SK-N-SH treated with all-trans-retinoic acid at 6 μM for 48 hours (cell line): ENCODE measurements at regions not wholly inside any gene's neighbourhood (a gene's known extent, or its start where the extent isn't known, plus 50 kb on each side); places are given as distances from the start of the nearest gene placed in this dataset.

Source experiments
- ATAC-seq: fragments of 200-7000 bp; cut with Tn5 transposase; 3 replicates; pipeline ENCODE4 v1.9.1; 2020; ENCODE audit warnings: mild to moderate bottlenecking, moderate library complexity
- ARNTL ChIP-seq: fragments of 450-650 bp; formaldehyde crosslinking; IDR thresholded peaks from 2 replicates; pipeline ENCODE4 v1.5.0; 2020; ENCODE audit warnings: low read depth, mild to moderate bottlenecking, moderate library complexity, borderline replicate concordance
- BACH2 ChIP-seq: fragments of 250-450 bp; sonication (Bioruptor Pico); IDR thresholded peaks from 2 replicates; pipeline ENCODE4 v1.9.0; 2021; ENCODE audit warnings: mild to moderate bottlenecking, borderline replicate concordance
- CSDC2 ChIP-seq: fragments of 250-450 bp; sonication (Bioruptor Pico); IDR thresholded peaks from 2 replicates; pipeline ENCODE4 v1.5.0; 2020; ENCODE audit warnings: mild to moderate bottlenecking, moderate library complexity
- ESRRG ChIP-seq: fragments of 250-450 bp; sonication (Bioruptor Pico); IDR thresholded peaks from 2 replicates; pipeline ENCODE4 v1.6.1; 2021; ENCODE audit warnings: mild to moderate bottlenecking
- GLIS3 ChIP-seq: fragments of 250-450 bp; sonication (Bioruptor Pico); IDR thresholded peaks from 2 replicates; pipeline ENCODE4 v1.5.0; 2020; ENCODE audit warnings: mild to moderate bottlenecking, moderate library complexity
- ISL1 ChIP-seq: fragments of 250-450 bp; sonication (Bioruptor Pico); IDR thresholded peaks from 2 replicates; pipeline ENCODE4 v2.1.2; 2022; ENCODE audit warnings: mild to moderate bottlenecking, moderate library complexity
- OSR1 ChIP-seq: fragments of 250-450 bp; sonication (Bioruptor Pico); IDR thresholded peaks from 2 replicates; pipeline ENCODE4 v1.8.0; 2022; ENCODE audit warnings: moderate library complexity, mild to moderate bottlenecking, inconsistent platforms
- PPARA ChIP-seq: fragments of 250-450 bp; sonication (Bioruptor Pico); IDR thresholded peaks from 2 replicates; pipeline ENCODE4 v1.5.0; 2020; ENCODE audit warnings: mild to moderate bottlenecking, borderline replicate concordance
- RARB ChIP-seq: fragments of 250-450 bp; sonication (Bioruptor Pico); IDR thresholded peaks from 2 replicates; pipeline ENCODE4 v1.8.0; 2021; ENCODE audit warnings: mild to moderate bottlenecking, moderate library complexity
- SNAI2 ChIP-seq: fragments of 250-450 bp; sonication (Bioruptor Pico); IDR thresholded peaks from 2 replicates; pipeline ENCODE4 v1.5.0; 2020; ENCODE audit warnings: mild to moderate bottlenecking, moderate library complexity
- TCF4 ChIP-seq: fragments of 250-450 bp; sonication (Bioruptor Pico); IDR thresholded peaks from 2 replicates; pipeline ENCODE4 v1.8.0; 2021; ENCODE audit warnings: mild to moderate bottlenecking, moderate library complexity, borderline replicate concordance
- TOX ChIP-seq: fragments of 250-450 bp; sonication (Bioruptor Pico); IDR thresholded peaks from 2 replicates; pipeline ENCODE4 v1.8.0; 2021; ENCODE audit warnings: mild to moderate bottlenecking, moderate library complexity, borderline replicate concordance
- ZC3H10 ChIP-seq: fragments of 250-450 bp; sonication (Bioruptor Pico); IDR thresholded peaks from 2 replicates; pipeline ENCODE4 v1.5.1; 2021; ENCODE audit warnings: mild to moderate bottlenecking, moderate library complexity
- ZFP3 ChIP-seq: fragments of 250-450 bp; sonication (Bioruptor Pico); IDR thresholded peaks from 2 replicates; pipeline ENCODE4 v1.5.0; 2020; ENCODE audit warnings: mild to moderate bottlenecking, moderate library complexity
- ZFP30 ChIP-seq: fragments of 450-650 bp; formaldehyde crosslinking; IDR thresholded peaks from 2 replicates; pipeline ENCODE4 v1.5.0; 2022; ENCODE audit warnings: mild to moderate bottlenecking, moderate library complexity
- ZNF70 ChIP-seq: fragments of 450-650 bp; formaldehyde crosslinking; IDR thresholded peaks from 2 replicates; pipeline ENCODE4 v1.5.0; 2020; ENCODE audit warnings: mild to moderate bottlenecking, moderate library complexity
- ZNF8 ChIP-seq: fragments of 450-650 bp; formaldehyde crosslinking; IDR thresholded peaks from 2 replicates; pipeline ENCODE4 v1.5.0; 2020; ENCODE audit warnings: mild to moderate bottlenecking, moderate library complexity
- TF ChIP-seq, protein P1 (sequence below): fragments of 250-450 bp; sonication (Bioruptor Pico); IDR thresholded peaks from 2 replicates; pipeline ENCODE4 v1.8.0; 2020; ENCODE audit warnings: mild to moderate bottlenecking, moderate library complexity, borderline replicate concordance
- TF ChIP-seq, protein P2 (sequence below): fragments of 250-450 bp; sonication (Bioruptor Pico); IDR thresholded peaks from 2 replicates; pipeline ENCODE4 v1.5.1; 2020; ENCODE audit warnings: low read depth, mild to moderate bottlenecking, moderate library complexity
- TF ChIP-seq, protein P3 (sequence below): fragments of 250-450 bp; sonication (Bioruptor Pico); IDR thresholded peaks from 2 replicates; pipeline ENCODE4 v1.5.1; 2021; ENCODE audit warnings: mild to moderate bottlenecking, moderate library complexity
- TF ChIP-seq, protein P4 (sequence below): fragments of 250-450 bp; sonication (Bioruptor Pico); IDR thresholded peaks from 2 replicates; pipeline ENCODE4 v1.8.0; 2021; ENCODE audit warnings: low read depth, mild to moderate bottlenecking, moderate library complexity, borderline replicate concordance
- TF ChIP-seq, protein P5 (sequence below): fragments of 250-450 bp; sonication (Bioruptor Pico); IDR thresholded peaks from 2 replicates; pipeline ENCODE4 v1.5.0; 2020; ENCODE audit warnings: mild to moderate bottlenecking, moderate library complexity

DNA sequence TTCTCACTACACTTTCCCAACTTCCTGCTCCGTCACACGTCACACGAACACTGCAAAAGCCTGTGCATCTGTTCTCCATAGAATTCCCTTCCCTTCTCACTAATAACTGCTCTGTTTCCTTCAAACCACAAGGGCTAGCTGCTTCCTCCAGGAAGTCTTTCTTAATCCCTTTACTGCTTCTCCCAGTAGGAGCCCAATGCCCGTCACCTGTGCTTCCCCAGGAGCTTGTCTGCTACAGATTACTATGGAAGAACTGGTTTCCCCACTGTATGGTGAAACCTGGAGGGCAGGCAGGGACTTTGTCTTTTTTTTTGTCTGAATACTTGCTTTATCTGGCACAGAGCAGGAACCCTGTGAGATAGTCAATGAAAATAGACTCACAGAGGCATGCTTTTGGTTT is 444.7 kb upstream of the MAP3K7 start:
- ATAC-seq: no peak
- TF ChIP-seq ISL1: no peak
- TF ChIP-seq RARB: no peak
- TF ChIP-seq, protein P1, sequence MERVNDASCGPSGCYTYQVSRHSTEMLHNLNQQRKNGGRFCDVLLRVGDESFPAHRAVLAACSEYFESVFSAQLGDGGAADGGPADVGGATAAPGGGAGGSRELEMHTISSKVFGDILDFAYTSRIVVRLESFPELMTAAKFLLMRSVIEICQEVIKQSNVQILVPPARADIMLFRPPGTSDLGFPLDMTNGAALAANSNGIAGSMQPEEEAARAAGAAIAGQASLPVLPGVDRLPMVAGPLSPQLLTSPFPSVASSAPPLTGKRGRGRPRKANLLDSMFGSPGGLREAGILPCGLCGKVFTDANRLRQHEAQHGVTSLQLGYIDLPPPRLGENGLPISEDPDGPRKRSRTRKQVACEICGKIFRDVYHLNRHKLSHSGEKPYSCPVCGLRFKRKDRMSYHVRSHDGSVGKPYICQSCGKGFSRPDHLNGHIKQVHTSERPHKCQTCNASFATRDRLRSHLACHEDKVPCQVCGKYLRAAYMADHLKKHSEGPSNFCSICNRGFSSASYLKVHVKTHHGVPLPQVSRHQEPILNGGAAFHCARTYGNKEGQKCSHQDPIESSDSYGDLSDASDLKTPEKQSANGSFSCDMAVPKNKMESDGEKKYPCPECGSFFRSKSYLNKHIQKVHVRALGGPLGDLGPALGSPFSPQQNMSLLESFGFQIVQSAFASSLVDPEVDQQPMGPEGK (CRISPR knock-in tag): no peak
- no peak for TF ChIP-seq TCF4 (CRISPR knock-in tag)
- TF ChIP-seq TOX (CRISPR knock-in tag): no peak
- TF ChIP-seq GLIS3: no peak
- TF ChIP-seq ZFP3 (CRISPR knock-in tag): no peak
- TF ChIP-seq, protein P2, sequence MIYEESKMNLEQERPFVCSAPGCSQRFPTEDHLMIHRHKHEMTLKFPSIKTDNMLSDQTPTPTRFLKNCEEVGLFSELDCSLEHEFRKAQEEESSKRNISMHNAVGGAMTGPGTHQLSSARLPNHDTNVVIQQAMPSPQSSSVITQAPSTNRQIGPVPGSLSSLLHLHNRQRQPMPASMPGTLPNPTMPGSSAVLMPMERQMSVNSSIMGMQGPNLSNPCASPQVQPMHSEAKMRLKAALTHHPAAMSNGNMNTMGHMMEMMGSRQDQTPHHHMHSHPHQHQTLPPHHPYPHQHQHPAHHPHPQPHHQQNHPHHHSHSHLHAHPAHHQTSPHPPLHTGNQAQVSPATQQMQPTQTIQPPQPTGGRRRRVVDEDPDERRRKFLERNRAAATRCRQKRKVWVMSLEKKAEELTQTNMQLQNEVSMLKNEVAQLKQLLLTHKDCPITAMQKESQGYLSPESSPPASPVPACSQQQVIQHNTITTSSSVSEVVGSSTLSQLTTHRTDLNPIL: no peak
- TF ChIP-seq, protein P3, sequence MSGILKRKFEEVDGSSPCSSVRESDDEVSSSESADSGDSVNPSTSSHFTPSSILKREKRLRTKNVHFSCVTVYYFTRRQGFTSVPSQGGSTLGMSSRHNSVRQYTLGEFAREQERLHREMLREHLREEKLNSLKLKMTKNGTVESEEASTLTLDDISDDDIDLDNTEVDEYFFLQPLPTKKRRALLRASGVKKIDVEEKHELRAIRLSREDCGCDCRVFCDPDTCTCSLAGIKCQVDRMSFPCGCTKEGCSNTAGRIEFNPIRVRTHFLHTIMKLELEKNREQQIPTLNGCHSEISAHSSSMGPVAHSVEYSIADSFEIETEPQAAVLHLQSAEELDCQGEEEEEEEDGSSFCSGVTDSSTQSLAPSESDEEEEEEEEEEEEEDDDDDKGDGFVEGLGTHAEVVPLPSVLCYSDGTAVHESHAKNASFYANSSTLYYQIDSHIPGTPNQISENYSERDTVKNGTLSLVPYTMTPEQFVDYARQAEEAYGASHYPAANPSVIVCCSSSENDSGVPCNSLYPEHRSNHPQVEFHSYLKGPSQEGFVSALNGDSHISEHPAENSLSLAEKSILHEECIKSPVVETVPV (CRISPR knock-in tag): no peak
- TF ChIP-seq ESRRG: no peak
- no peak for TF ChIP-seq ZNF70 (CRISPR knock-in tag)
- no peak for TF ChIP-seq OSR1 (CRISPR knock-in tag)
- TF ChIP-seq SNAI2 (CRISPR knock-in tag): no peak
- TF ChIP-seq, protein P4, sequence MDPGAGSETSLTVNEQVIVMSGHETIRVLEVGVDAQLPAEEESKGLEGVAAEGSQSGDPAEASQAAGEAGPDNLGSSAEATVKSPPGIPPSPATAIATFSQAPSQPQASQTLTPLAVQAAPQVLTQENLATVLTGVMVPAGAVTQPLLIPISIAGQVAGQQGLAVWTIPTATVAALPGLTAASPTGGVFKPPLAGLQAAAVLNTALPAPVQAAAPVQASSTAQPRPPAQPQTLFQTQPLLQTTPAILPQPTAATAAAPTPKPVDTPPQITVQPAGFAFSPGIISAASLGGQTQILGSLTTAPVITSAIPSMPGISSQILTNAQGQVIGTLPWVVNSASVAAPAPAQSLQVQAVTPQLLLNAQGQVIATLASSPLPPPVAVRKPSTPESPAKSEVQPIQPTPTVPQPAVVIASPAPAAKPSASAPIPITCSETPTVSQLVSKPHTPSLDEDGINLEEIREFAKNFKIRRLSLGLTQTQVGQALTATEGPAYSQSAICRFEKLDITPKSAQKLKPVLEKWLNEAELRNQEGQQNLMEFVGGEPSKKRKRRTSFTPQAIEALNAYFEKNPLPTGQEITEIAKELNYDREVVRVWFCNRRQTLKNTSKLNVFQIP (CRISPR knock-in tag): no peak
- no peak for TF ChIP-seq BACH2 (CRISPR knock-in tag)
- TF ChIP-seq, protein P5, sequence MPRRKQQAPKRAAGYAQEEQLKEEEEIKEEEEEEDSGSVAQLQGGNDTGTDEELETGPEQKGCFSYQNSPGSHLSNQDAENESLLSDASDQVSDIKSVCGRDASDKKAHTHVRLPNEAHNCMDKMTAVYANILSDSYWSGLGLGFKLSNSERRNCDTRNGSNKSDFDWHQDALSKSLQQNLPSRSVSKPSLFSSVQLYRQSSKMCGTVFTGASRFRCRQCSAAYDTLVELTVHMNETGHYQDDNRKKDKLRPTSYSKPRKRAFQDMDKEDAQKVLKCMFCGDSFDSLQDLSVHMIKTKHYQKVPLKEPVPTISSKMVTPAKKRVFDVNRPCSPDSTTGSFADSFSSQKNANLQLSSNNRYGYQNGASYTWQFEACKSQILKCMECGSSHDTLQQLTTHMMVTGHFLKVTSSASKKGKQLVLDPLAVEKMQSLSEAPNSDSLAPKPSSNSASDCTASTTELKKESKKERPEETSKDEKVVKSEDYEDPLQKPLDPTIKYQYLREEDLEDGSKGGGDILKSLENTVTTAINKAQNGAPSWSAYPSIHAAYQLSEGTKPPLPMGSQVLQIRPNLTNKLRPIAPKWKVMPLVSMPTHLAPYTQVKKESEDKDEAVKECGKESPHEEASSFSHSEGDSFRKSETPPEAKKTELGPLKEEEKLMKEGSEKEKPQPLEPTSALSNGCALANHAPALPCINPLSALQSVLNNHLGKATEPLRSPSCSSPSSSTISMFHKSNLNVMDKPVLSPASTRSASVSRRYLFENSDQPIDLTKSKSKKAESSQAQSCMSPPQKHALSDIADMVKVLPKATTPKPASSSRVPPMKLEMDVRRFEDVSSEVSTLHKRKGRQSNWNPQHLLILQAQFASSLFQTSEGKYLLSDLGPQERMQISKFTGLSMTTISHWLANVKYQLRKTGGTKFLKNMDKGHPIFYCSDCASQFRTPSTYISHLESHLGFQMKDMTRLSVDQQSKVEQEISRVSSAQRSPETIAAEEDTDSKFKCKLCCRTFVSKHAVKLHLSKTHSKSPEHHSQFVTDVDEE (CRISPR knock-in tag): no peak
- no peak for TF ChIP-seq ZC3H10 (CRISPR knock-in tag)
- TF ChIP-seq ARNTL: no peak
- no peak for TF ChIP-seq ZFP30 (CRISPR knock-in tag)

DNA sequence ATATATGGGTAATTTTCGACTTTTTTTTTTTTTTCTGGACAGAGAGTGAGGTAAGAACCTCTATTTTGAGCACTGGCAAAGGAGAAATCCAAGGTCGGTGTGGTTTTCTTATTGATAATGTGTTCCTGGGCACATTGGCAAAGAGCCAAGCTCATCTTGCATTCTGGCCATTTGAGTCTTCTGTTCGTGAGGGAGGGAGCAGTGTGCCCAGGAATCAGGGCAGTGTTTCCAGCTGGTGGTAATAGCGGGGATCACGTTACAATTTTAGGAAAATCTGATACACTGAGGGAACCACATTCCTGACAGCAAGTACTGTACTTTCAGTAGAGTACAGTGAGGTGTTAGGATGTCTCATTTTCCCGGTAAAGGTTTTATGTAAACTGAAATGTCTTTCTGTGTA is 442.3 kb upstream of the MAP3K7 start:
- TF ChIP-seq ZNF8 (CRISPR knock-in tag) (no peak), ZNF70 (CRISPR knock-in tag) (no peak), CSDC2 (CRISPR knock-in tag) (no peak), RARB (no peak), ZFP3 (CRISPR knock-in tag) (no peak), GLIS3 (no peak), ZFP30 (CRISPR knock-in tag) (no peak), BACH2 (CRISPR knock-in tag) (no peak), ARNTL (no peak), ISL1 (no peak), PPARA (CRISPR knock-in tag) (no peak)
- TF ChIP-seq, protein P3 (CRISPR knock-in tag): no peak
- TF ChIP-seq, protein P1 (CRISPR knock-in tag): no peak
- TF ChIP-seq, protein P4 (CRISPR knock-in tag): no peak
- TF ChIP-seq, all 23 proteins: peak for 0
- ATAC-seq: no peak
